ENCODE measurements at regions not wholly inside any gene's neighbourhood (a gene's known extent, or its start where the extent isn't known, plus 50 kb on each side); places are given as distances from the start of the nearest gene placed in this dataset.

DNA sequence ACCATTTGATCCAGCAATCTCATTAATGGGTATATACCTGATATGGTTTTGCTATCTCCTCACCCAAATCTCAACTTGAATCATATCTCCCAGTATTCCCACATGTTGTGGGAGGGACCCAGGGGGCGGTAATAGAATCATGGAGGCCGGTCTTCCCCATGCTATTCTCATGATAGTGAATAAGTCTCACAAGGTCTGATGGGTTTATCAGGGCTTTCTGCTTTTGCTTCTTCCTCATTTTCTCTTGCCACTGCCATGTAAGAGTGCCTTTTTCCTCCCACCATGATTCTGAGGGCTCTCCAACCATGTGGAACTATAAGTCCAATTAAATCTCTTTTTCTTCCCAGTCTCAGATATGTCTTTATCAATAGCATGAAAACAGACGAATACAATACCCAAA lies 74.5 kb upstream of the APC start:
- TF ChIP-seq KAT7 (CRISPR knock-in tag; IDR thresholded peaks at IDR 0.05; ENCODE audit: borderline replicate concordance) (no peak), ATF1 (CRISPR knock-in tag; IDR thresholded peaks at IDR 0.05) (no peak), NFYB (CRISPR knock-in tag; conservative IDR thresholded peaks at IDR 0.05; ENCODE audit: low read depth) (no peak), NFE2L1 (CRISPR knock-in tag; IDR thresholded peaks at IDR 0.05) (no peak), AFF4 (CRISPR knock-in tag; IDR thresholded peaks at IDR 0.05; ENCODE audit: borderline replicate concordance) (no peak), FOXP4 (CRISPR knock-in tag; IDR thresholded peaks at IDR 0.05) (no peak), E2F5 (CRISPR knock-in tag; IDR thresholded peaks at IDR 0.05) (no peak), NR3C1 (CRISPR knock-in tag; conservative IDR thresholded peaks at IDR 0.05; ENCODE audit: low read depth) (no peak), SMAD3 (CRISPR knock-in tag; IDR thresholded peaks at IDR 0.05; ENCODE audit: borderline replicate concordance) (no peak)
- TF ChIP-seq, protein P1, sequence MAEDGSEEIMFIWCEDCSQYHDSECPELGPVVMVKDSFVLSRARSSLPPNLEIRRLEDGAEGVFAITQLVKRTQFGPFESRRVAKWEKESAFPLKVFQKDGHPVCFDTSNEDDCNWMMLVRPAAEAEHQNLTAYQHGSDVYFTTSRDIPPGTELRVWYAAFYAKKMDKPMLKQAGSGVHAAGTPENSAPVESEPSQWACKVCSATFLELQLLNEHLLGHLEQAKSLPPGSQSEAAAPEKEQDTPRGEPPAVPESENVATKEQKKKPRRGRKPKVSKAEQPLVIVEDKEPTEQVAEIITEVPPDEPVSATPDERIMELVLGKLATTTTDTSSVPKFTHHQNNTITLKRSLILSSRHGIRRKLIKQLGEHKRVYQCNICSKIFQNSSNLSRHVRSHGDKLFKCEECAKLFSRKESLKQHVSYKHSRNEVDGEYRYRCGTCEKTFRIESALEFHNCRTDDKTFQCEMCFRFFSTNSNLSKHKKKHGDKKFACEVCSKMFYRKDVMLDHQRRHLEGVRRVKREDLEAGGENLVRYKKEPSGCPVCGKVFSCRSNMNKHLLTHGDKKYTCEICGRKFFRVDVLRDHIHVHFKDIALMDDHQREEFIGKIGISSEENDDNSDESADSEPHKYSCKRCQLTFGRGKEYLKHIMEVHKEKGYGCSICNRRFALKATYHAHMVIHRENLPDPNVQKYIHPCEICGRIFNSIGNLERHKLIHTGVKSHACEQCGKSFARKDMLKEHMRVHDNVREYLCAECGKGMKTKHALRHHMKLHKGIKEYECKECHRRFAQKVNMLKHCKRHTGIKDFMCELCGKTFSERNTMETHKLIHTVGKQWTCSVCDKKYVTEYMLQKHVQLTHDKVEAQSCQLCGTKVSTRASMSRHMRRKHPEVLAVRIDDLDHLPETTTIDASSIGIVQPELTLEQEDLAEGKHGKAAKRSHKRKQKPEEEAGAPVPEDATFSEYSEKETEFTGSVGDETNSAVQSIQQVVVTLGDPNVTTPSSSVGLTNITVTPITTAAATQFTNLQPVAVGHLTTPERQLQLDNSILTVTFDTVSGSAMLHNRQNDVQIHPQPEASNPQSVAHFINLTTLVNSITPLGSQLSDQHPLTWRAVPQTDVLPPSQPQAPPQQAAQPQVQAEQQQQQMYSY (CRISPR knock-in tag; IDR thresholded peaks at IDR 0.05) = no peak
- TF ChIP-seq, protein P2, sequence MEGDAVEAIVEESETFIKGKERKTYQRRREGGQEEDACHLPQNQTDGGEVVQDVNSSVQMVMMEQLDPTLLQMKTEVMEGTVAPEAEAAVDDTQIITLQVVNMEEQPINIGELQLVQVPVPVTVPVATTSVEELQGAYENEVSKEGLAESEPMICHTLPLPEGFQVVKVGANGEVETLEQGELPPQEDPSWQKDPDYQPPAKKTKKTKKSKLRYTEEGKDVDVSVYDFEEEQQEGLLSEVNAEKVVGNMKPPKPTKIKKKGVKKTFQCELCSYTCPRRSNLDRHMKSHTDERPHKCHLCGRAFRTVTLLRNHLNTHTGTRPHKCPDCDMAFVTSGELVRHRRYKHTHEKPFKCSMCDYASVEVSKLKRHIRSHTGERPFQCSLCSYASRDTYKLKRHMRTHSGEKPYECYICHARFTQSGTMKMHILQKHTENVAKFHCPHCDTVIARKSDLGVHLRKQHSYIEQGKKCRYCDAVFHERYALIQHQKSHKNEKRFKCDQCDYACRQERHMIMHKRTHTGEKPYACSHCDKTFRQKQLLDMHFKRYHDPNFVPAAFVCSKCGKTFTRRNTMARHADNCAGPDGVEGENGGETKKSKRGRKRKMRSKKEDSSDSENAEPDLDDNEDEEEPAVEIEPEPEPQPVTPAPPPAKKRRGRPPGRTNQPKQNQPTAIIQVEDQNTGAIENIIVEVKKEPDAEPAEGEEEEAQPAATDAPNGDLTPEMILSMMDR (IDR thresholded peaks at IDR 0.05) = no peak
- TF ChIP-seq, protein P3, sequence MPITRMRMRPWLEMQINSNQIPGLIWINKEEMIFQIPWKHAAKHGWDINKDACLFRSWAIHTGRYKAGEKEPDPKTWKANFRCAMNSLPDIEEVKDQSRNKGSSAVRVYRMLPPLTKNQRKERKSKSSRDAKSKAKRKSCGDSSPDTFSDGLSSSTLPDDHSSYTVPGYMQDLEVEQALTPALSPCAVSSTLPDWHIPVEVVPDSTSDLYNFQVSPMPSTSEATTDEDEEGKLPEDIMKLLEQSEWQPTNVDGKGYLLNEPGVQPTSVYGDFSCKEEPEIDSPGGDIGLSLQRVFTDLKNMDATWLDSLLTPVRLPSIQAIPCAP (CRISPR knock-in tag; IDR thresholded peaks at IDR 0.05) = no peak
- TF ChIP-seq, protein P4, sequence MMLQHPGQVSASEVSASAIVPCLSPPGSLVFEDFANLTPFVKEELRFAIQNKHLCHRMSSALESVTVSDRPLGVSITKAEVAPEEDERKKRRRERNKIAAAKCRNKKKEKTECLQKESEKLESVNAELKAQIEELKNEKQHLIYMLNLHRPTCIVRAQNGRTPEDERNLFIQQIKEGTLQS (CRISPR knock-in tag; conservative IDR thresholded peaks at IDR 0.05) = no peak

All from WTC11 (cell line).